ENCODE measurements at regions not wholly inside any gene's neighbourhood (a gene's known extent, or its start where the extent isn't known, plus 50 kb on each side); places are given as distances from the start of the nearest gene placed in this dataset.
A peak's percentile ranks its signal among the peaks of the same experiment; 100 is the strongest.

GRCh38 chr2:187971893-187972292 lies 319.8 kb upstream of the GULP1 start:
- H3K9ac ChIP-seq = no peak overlapping the region
- no peaks in the 10 kb centered on the region for H3K9me2 ChIP-seq (ENCODE audit: insufficient read depth)
- H3K4me1 ChIP-seq (ENCODE audit: insufficient read depth) = no peaks in the 10 kb centered on the region
- H3K4me2 ChIP-seq (ENCODE audit: unreplicated experiment) = no peak overlapping the region
- no peak overlapping the region for H3K27ac ChIP-seq
- no peaks in the 10 kb centered on the region for H3K36me3 ChIP-seq (ENCODE audit: low read depth)
- H4K20me1 ChIP-seq (ENCODE audit: insufficient read depth) = no peaks in the 10 kb centered on the region
- H3K4me3 ChIP-seq = no peak overlapping the region
- H3F3A ChIP-seq (ENCODE audit: insufficient read depth) = no peaks in the 10 kb centered on the region
- DNase-seq = no peak
- H3K79me2 ChIP-seq (ENCODE audit: insufficient read depth) = no peaks in the 10 kb centered on the region
- no peak overlapping the region for H2AFZ ChIP-seq
- WGBS, 2 experiments (ENCODE audit: low coverage in 1 of 2, low lambda C conversion rate in 2 of 2, missing lambda C conversion rate in 2 of 2) = 27 to 41% methylated on average over 1 of the region's 1 CpG
- H3K9me3 ChIP-seq (ENCODE audit: low read depth) = no peaks in the 10 kb centered on the region
- no peak for TF ChIP-seq EZH2 (IDR thresholded peaks at IDR 0.05; ENCODE audit: insufficient read depth, poor library complexity, severe bottlenecking)
- no peak for TF ChIP-seq EZH2phosphoT487 (IDR thresholded peaks at IDR 0.05; ENCODE audit: insufficient read depth, low read depth)
- no peaks in the 10 kb centered on the region for H3K27me3 ChIP-seq (replicated peaks; ENCODE audit: insufficient read depth)
- in situ Hi-C loops (cut with MboI) = no loop called here

GRCh38 chr2:187976259-187976985 lies 315.3 kb upstream of the GULP1 start:
- no peak overlapping the region for H2AFZ ChIP-seq
- no peak overlapping the region for H3K9ac ChIP-seq
- H3K27ac ChIP-seq = no peak overlapping the region
- H3K79me2 ChIP-seq (ENCODE audit: insufficient read depth) = no peaks in the 10 kb centered on the region
- 80 to 87% methylated on average over 2 of the region's 2 CpGs for WGBS, 2 experiments (ENCODE audit: low coverage in 1 of 2, low lambda C conversion rate in 2 of 2, missing lambda C conversion rate in 2 of 2)
- H3K9me3 ChIP-seq (ENCODE audit: low read depth) = no peaks in the 10 kb centered on the region
- no peak overlapping the region for H3K4me3 ChIP-seq
- H3F3A ChIP-seq (ENCODE audit: insufficient read depth) = no peaks in the 10 kb centered on the region
- H3K27me3 ChIP-seq (replicated peaks; ENCODE audit: insufficient read depth) = no peaks in the 10 kb centered on the region
- no peaks in the 10 kb centered on the region for H3K9me2 ChIP-seq (ENCODE audit: insufficient read depth)
- TF ChIP-seq EZH2phosphoT487 (IDR thresholded peaks at IDR 0.05; ENCODE audit: insufficient read depth, low read depth) = no peak
- no peak for TF ChIP-seq EZH2 (IDR thresholded peaks at IDR 0.05; ENCODE audit: insufficient read depth, poor library complexity, severe bottlenecking)
- H4K20me1 ChIP-seq (ENCODE audit: insufficient read depth) = no peaks in the 10 kb centered on the region
- in situ Hi-C loops (cut with MboI) = no loop called here
- no peaks in the 10 kb centered on the region for H3K36me3 ChIP-seq (ENCODE audit: low read depth)
- H3K4me1 ChIP-seq (ENCODE audit: insufficient read depth) = no peaks in the 10 kb centered on the region
- peak; percentile 2 for DNase-seq
- no peak overlapping the region for H3K4me2 ChIP-seq (ENCODE audit: unreplicated experiment)

GRCh38 chr2:187976986-187977333 lies 314.7 kb upstream of the GULP1 start:
- no peak for DNase-seq
- Histone ChIP-seq H3K4me3 (no peak overlapping the region), H3K4me2 (ENCODE audit: unreplicated experiment) (no peak overlapping the region), H3K79me2 (ENCODE audit: insufficient read depth) (no peaks in the 10 kb centered on the region), H3K27ac (no peak overlapping the region), H3K9me2 (ENCODE audit: insufficient read depth) (no peaks in the 10 kb centered on the region), H3K9me3 (ENCODE audit: low read depth) (no peaks in the 10 kb centered on the region), H3F3A (ENCODE audit: insufficient read depth) (no peaks in the 10 kb centered on the region), H3K36me3 (ENCODE audit: low read depth) (no peaks in the 10 kb centered on the region), H3K27me3 (replicated peaks; ENCODE audit: insufficient read depth) (no peaks in the 10 kb centered on the region), H3K9ac (no peak overlapping the region), H4K20me1 (ENCODE audit: insufficient read depth) (no peaks in the 10 kb centered on the region), H3K4me1 (ENCODE audit: insufficient read depth) (0 out of 2 replicates have a peak, but pooled peaks cover 1% of the 10 kb centered on the region), H2AFZ (no peak overlapping the region)
- TF ChIP-seq EZH2phosphoT487 (IDR thresholded peaks at IDR 0.05; ENCODE audit: insufficient read depth, low read depth) (no peak), EZH2 (IDR thresholded peaks at IDR 0.05; ENCODE audit: insufficient read depth, poor library complexity, severe bottlenecking) (no peak)
- in situ Hi-C loops (cut with MboI) = no loop called here
- 79 to 81% methylated on average over 3 of the region's 3 CpGs for WGBS, 2 experiments (ENCODE audit: low coverage in 1 of 2, low lambda C conversion rate in 2 of 2, missing lambda C conversion rate in 2 of 2)

GRCh38 chr2:187978356-187978755 lies 313.3 kb upstream of the GULP1 start:
- TF ChIP-seq EZH2phosphoT487 (IDR thresholded peaks at IDR 0.05; ENCODE audit: insufficient read depth, low read depth) (no peak), EZH2 (IDR thresholded peaks at IDR 0.05; ENCODE audit: insufficient read depth, poor library complexity, severe bottlenecking) (no peak)
- Histone ChIP-seq H3K4me3 (no peak overlapping the region), H3K9me3 (ENCODE audit: low read depth) (no peaks in the 10 kb centered on the region), H3K27me3 (replicated peaks; ENCODE audit: insufficient read depth) (no peaks in the 10 kb centered on the region), H3K9me2 (ENCODE audit: insufficient read depth) (no peaks in the 10 kb centered on the region), H3K27ac (no peak overlapping the region), H3F3A (ENCODE audit: insufficient read depth) (peaks cover 5% of the 10 kb centered on the region; the same call in 1 of the 2 replicates), H4K20me1 (ENCODE audit: insufficient read depth) (no peaks in the 10 kb centered on the region), H3K36me3 (ENCODE audit: low read depth) (no peaks in the 10 kb centered on the region), H3K4me2 (ENCODE audit: unreplicated experiment) (no peak overlapping the region), H3K4me1 (ENCODE audit: insufficient read depth) (peaks cover 15% of the 10 kb centered on the region), H3K9ac (no peak overlapping the region), H3K79me2 (ENCODE audit: insufficient read depth) (no peaks in the 10 kb centered on the region), H2AFZ (no peak overlapping the region)
- in situ Hi-C loops (cut with MboI) = no loop called here
- 95 to 98% methylated on average over 3 of the region's 3 CpGs for WGBS, 2 experiments (ENCODE audit: low coverage in 1 of 2, low lambda C conversion rate in 2 of 2, missing lambda C conversion rate in 2 of 2)
- DNase-seq = no peak

Data from GM23248 (cell line).